ENCODE measurements at regions not wholly inside any gene's neighbourhood (a gene's known extent, or its start where the extent isn't known, plus 50 kb on each side); places are given as distances from the start of the nearest gene placed in this dataset.
A peak's percentile ranks its signal among the peaks of the same experiment; 100 is the strongest.

DNA sequence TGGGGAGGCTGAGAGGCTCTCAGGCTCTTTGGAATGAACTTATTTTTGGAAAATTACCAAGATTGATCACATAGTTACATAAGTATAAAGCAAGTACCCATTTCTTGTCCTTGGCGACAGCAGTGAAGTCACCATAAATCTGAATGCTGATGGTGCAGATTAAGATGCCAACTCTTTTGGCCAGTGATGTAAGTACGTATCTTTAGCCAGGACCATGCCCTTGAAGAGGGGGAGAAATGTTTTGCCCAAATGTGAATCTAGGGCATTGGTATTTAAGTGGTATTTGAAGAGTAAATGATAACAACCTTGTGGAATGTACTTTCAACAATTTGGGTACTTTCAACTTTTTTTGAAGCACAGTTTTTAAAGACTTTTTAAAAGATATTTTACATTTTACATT, 68.2 kb upstream of the RAD23B start:
- TF ChIP-seq, protein P1, sequence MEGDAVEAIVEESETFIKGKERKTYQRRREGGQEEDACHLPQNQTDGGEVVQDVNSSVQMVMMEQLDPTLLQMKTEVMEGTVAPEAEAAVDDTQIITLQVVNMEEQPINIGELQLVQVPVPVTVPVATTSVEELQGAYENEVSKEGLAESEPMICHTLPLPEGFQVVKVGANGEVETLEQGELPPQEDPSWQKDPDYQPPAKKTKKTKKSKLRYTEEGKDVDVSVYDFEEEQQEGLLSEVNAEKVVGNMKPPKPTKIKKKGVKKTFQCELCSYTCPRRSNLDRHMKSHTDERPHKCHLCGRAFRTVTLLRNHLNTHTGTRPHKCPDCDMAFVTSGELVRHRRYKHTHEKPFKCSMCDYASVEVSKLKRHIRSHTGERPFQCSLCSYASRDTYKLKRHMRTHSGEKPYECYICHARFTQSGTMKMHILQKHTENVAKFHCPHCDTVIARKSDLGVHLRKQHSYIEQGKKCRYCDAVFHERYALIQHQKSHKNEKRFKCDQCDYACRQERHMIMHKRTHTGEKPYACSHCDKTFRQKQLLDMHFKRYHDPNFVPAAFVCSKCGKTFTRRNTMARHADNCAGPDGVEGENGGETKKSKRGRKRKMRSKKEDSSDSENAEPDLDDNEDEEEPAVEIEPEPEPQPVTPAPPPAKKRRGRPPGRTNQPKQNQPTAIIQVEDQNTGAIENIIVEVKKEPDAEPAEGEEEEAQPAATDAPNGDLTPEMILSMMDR (IDR thresholded peaks at IDR 0.05; ENCODE audit: insufficient read depth, low read length, missing control alignments) = no peak
- CTCF ChIA-PET = no interaction called here
- DNase-seq (ENCODE audit: low read depth, low spot score) = peak; percentile 41
- H3K4me3 ChIP-seq (ENCODE audit: low read depth, low read length) = no peak overlapping the region
- POLR2A ChIA-PET = no interaction called here

DNA sequence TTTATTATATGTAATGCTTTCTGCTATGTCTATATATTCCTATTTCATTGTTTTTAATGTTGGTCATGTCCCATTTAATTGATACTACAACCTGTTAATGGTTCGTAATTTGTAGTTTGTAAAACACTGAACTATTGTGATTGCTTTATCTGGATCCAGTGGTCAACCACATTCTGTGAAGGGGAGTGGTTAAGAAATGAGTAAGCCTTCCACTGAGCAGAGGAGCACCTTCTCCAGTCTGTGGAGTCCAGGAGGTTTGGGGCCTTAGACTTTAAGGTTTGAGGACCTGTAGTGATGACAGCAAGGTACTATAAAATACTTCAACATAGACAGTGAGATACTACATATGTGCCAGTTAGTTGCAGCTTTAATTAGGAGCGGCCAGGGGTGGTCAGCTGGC, 67.7 kb upstream of the RAD23B start:
- ChIA-PET POLR2A (no interaction called here), CTCF (no interaction called here)
- TF ChIP-seq, protein P1 (IDR thresholded peaks at IDR 0.05; ENCODE audit: insufficient read depth, low read length, missing control alignments) = no peak
- H3K4me3 ChIP-seq (ENCODE audit: low read depth, low read length) = no peak overlapping the region
- DNase-seq (ENCODE audit: low read depth, low spot score) = no peak

- CTCF ChIA-PET = no interaction called here
- H3K4me3 ChIP-seq (ENCODE audit: low read depth, low read length) = no peak overlapping the region
- POLR2A ChIA-PET = no interaction called here
- DNase-seq (ENCODE audit: low read depth, low spot score) = no peak
- TF ChIP-seq, protein P1 (IDR thresholded peaks at IDR 0.05; ENCODE audit: insufficient read depth, low read length, missing control alignments) = no peak
Observed at GRCh38 chr9:107216329-107216728, 66.8 kb upstream of the RAD23B start.

DNA sequence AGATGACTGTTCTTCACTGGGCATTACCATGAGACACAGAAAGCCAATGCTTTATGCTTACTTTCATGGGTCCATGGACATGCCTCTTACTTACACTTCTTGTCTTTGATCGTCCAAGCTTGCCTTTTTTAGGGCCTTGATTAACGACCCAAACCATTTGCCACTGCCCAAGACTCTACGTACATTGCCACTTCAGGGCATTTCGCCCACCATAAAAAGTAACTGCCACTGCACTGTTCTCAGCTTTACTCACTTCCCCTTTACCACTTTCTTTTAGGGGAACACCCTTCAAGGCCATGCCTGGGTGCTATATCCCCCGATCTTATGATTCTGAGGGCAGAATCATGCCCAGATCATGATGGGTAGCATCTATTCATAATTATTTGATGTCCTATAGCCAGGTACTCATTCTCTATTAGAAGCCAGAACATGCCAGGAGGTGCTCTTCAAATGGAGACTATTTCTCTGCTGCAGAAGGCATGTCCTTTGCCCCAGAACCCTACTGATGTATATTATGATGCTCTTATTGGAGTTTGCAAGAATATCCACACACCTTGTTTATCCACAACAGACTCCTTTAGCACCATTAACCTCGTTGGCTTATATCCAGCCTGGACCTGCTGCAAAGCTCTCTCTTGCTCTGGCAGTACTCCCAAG, 64.1 kb upstream of the RAD23B start:
- TF ChIP-seq, protein P1 (IDR thresholded peaks at IDR 0.05; ENCODE audit: insufficient read depth, low read length, missing control alignments) = no peak
- POLR2A ChIA-PET = no interaction called here
- H3K4me3 ChIP-seq (ENCODE audit: low read depth, low read length) = no peak overlapping the region
- DNase-seq (ENCODE audit: low read depth, low spot score) = no peak
- CTCF ChIA-PET = interaction anchor here (2.6 kb wide), 1 partner anchor 123 kb away, joined by 6 read pairs; no protein-coding TSS in a partner anchor

DNA sequence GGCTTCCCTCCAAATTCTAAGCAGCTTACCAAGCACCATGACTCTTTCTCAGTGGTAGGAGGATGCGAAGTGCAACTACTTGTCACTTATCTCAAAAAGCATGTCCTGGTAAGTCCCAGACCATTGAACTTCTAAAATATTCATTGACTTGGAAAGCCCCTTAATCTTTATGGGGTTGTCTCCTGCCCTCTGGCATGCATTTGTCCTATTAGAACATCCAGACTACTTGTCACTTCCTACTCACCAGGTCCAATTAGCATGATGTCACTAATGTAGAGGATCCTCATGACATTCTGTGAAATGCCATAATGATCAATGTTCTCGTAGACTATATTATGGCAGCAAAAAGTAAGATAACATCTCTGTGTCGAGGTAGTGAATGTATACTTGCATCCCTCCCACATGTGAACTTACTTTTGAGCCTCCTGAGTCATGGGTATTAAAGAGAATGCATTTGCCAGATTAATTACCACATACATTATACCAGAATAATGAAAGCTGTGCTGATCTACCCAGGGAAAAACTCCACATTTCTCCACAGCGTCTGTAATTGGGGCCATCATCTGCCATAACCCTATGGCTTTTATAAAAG, 63.5 kb upstream of the RAD23B start:
- ChIA-PET POLR2A (no interaction called here), CTCF (interaction anchor here (0.6 to 2.6 kb wide), 2 partner anchors 122 to 253 kb away, joined by 3 to 6 read pairs; no protein-coding TSS in a partner anchor)
- H3K4me3 ChIP-seq (ENCODE audit: low read depth, low read length) = no peak overlapping the region
- DNase-seq (ENCODE audit: low read depth, low spot score) = no peak
- TF ChIP-seq, protein P1 (IDR thresholded peaks at IDR 0.05; ENCODE audit: insufficient read depth, low read length, missing control alignments) = no peak

DNA sequence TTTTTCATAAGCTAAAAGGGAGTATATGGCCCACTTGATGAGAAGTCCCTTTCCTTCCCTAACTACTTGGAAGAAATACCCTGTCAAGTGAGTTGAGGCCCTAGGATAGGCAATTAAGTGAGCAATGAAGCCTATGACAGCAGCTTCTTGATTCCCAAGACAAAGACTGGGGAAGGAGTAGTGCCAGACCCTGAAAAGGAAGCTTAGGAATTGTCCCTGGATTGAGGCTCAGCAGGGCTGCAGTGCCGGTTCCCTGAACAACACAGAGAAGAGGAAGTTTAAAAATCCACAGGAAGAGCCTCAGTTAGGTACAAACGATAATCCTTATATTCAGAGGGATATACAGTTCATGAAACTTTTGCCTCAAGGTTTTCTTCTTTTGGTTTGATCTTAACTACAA, 61.8 kb upstream of the RAD23B start:
- TF ChIP-seq, protein P1 (IDR thresholded peaks at IDR 0.05; ENCODE audit: insufficient read depth, low read length, missing control alignments) = no peak
- ChIA-PET POLR2A (no interaction called here), CTCF (interaction anchor here (0.9 to 2.5 kb wide), 3 partner anchors 8 to 119 kb away, joined by 3 to 9 read pairs (median 6); no protein-coding TSS in a partner anchor)
- no peak for DNase-seq (ENCODE audit: low read depth, low spot score)
- H3K4me3 ChIP-seq (ENCODE audit: low read depth, low read length) = no peak overlapping the region
